ENCODE measurements at regions not wholly inside any gene's neighbourhood (a gene's known extent, or its start where the extent isn't known, plus 50 kb on each side); places are given as distances from the start of the nearest gene placed in this dataset.

- no peak for TF ChIP-seq TAF1 (IDR thresholded peaks at IDR 0.05; ENCODE audit: borderline replicate concordance, insufficient read depth, low read length)
- no peak for TF ChIP-seq POLR2AphosphoS5 (IDR thresholded peaks at IDR 0.05; ENCODE audit: low read depth, low read length)
- no peak for TF ChIP-seq FOXP2 (optimal IDR thresholded peaks at IDR 0.05; ENCODE audit: borderline replicate concordance, extremely low read depth, extremely low read length, insufficient read depth)
- TF ChIP-seq REST (IDR thresholded peaks at IDR 0.05; ENCODE audit: insufficient read depth in 1 of 2, low read depth in 2 of 2, low read length in 2 of 2): no peak
- no peak for TF ChIP-seq SIN3A (IDR thresholded peaks at IDR 0.05; ENCODE audit: borderline replicate concordance, insufficient read depth, low read length)
Observed at GRCh38 chr9:73233359-73234007, 81.8 kb downstream of the ANXA1 start.

- TF ChIP-seq POLR2AphosphoS5 (IDR thresholded peaks at IDR 0.05; ENCODE audit: low read depth, low read length) (no peak), SIN3A (IDR thresholded peaks at IDR 0.05; ENCODE audit: borderline replicate concordance, insufficient read depth, low read length) (no peak), REST (IDR thresholded peaks at IDR 0.05; ENCODE audit: insufficient read depth in 1 of 2, low read depth in 2 of 2, low read length in 2 of 2) (no peak), TAF1 (IDR thresholded peaks at IDR 0.05; ENCODE audit: borderline replicate concordance, insufficient read depth, low read length) (no peak), FOXP2 (optimal IDR thresholded peaks at IDR 0.05; ENCODE audit: borderline replicate concordance, extremely low read depth, extremely low read length, insufficient read depth) (no peak)
Observed at GRCh38 chr9:73234008-73234360, 82.3 kb downstream of the ANXA1 start.

- TF ChIP-seq TAF1 (IDR thresholded peaks at IDR 0.05; ENCODE audit: borderline replicate concordance, insufficient read depth, low read length) (no peak), REST (IDR thresholded peaks at IDR 0.05; ENCODE audit: insufficient read depth in 1 of 2, low read depth in 2 of 2, low read length in 2 of 2) (no peak), FOXP2 (optimal IDR thresholded peaks at IDR 0.05; ENCODE audit: borderline replicate concordance, extremely low read depth, extremely low read length, insufficient read depth) (no peak), POLR2AphosphoS5 (IDR thresholded peaks at IDR 0.05; ENCODE audit: low read depth, low read length) (no peak), SIN3A (IDR thresholded peaks at IDR 0.05; ENCODE audit: borderline replicate concordance, insufficient read depth, low read length) (no peak)
Observed at GRCh38 chr9:73237140-73237539, 85.5 kb downstream of the ANXA1 start.

GRCh38 chr9:73239570-73240265, 88.1 kb downstream of the ANXA1 start:
- TF ChIP-seq POLR2AphosphoS5 (IDR thresholded peaks at IDR 0.05; ENCODE audit: low read depth, low read length) (no peak), REST (IDR thresholded peaks at IDR 0.05; ENCODE audit: insufficient read depth in 1 of 2, low read depth in 2 of 2, low read length in 2 of 2) (no peak), FOXP2 (optimal IDR thresholded peaks at IDR 0.05; ENCODE audit: borderline replicate concordance, extremely low read depth, extremely low read length, insufficient read depth) (no peak), TAF1 (IDR thresholded peaks at IDR 0.05; ENCODE audit: borderline replicate concordance, insufficient read depth, low read length) (no peak), SIN3A (IDR thresholded peaks at IDR 0.05; ENCODE audit: borderline replicate concordance, insufficient read depth, low read length) (no peak)

All from PFSK-1 (cell line).